ENCODE measurements at regions not wholly inside any gene's neighbourhood (a gene's known extent, or its start where the extent isn't known, plus 50 kb on each side); places are given as distances from the start of the nearest gene placed in this dataset.
"Not testable (repeated sequence)": the region's sequence is repeated elsewhere in the genome, so short reads cannot be mapped to it uniquely, and the experiment has no call there.

DNA sequence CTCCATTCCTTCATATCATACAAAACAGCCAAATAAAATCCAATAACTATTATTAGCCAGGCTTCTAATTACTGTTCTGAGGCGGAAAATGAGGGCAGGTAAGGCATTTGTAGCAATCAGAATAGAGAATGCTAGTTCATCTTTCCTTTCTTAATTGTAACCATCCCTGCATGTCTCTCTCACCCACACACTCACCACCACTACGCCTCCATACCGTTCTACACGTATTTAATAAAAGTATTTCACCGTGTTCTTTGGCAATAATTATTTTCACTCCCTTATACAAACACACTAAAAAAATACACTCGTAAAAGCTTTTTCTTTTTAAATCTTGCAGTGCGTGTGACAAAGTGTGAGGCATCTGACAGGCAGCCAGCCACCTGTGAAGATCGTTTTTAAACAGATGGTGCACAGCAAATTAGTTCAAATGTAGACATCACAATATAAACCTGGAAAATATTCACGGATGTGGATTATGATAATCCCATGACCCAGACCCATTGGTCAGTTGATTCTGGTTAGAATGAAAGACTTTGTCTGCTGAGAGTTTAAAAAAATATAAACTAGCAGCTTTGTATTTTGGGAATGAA lies 653.6 kb downstream of the REEP3 start:
- in situ Hi-C loops (cut with MboI; ENCODE audit: low sequenced_read_pairs) = no loop called here

DNA sequence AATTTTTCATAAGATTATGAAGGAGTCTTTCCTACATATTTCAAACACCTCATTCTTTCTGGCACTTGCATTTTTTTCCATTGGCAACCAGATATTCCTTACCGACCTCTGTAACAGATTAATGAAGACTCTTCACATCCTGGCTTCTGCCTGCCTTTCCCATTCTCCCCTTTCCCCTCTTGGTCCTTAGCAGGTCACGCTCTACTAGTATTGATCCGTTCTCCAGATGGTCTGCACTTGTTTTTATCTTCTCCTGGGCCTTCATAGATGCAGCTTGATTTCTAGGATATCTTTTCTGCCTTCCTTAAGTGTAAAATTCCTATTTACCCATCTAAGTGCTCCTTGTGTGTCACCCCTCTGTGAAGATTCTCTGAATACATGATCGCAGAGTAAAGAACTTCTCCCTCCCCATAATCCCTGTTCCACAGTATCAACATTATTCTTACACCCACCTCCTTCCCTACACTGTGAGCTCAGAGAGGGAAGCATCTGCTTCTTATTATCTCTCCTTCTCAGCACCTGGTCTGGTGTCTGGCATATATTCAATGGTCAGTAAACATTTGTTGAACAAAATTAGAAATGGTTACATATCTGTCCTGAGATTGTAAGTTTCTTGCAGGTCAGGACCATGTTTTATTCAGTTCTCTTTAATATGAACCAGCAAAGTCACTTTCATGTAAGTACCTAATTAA lies 654.2 kb downstream of the REEP3 start:
- in situ Hi-C loops (cut with MboI; ENCODE audit: low sequenced_read_pairs) = no loop called here

DNA sequence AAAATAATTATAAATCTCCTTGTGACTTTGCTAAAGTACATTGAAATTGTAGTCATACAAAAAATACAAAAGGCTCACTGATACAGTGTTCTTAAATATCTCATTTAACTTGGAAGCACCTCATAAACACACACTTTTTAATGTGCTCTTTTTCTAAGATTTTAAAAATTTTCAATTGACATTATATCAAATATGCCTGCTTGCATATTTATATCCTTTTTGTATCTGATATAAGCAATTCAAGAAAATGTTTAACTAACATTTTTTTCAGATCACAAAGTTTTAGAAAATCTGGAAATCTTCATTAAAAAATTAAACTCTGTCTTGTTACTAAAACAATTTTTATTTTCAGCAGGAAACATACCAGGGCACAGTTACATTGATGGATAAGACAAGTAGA lies 661.5 kb downstream of the REEP3 start:
- in situ Hi-C loops (cut with MboI; ENCODE audit: low sequenced_read_pairs) = no loop called here

DNA sequence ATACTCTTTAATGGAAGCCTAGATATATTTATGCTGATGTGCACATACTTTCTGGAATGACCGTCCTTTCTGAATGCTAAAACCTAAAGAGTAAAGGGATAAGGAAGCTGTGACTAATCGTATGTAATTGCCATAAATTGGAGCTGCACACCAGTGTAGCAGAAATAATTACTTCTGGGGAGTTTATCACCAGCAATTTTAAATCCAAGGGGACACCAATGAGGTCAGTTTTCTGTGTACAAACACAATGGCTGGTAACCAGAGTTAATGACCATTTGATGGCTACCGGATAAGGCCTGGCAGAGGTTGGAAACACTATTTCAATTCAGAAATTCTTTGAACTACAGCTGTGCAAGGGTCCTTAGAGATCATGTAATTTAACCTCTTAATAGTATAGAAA lies 670.1 kb downstream of the REEP3 start:
- in situ Hi-C loops (cut with MboI; ENCODE audit: low sequenced_read_pairs) = no loop called here

DNA sequence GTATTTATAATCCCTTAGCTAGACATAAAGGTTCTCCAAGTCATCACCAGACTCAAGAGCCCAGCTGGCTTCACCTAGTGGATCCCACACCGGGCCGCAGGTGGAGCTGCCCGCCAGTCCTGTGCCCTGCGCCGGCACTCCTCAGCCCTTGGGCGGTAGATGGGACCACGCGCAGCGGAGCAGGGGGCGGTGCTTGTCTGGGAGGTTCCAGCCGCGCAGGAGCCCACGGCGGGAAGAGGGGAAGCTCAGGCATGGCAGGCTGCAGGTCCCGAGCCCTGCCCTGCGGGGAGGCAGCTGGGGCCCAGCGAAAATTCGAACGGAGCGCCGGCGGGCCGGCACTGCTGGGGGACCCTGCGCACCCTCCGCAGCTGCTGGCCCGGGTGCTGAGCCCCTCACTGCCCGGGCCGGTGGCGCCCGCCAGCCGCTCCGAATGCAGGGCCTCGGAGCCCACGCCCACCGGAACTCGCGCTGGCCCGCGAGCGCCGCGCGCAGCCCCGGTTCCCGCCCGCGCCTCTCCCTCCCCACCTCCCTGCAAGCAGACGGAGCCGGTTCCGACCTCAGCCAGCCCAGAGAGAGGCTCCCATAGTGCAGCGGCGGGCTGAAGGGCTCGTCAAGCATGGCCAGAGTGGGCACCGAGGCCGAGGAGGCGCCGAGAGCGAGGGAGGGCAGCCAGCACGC lies 675.6 kb downstream of the REEP3 start:
- in situ Hi-C loops (cut with MboI; ENCODE audit: low sequenced_read_pairs) = no loop called here

DNA sequence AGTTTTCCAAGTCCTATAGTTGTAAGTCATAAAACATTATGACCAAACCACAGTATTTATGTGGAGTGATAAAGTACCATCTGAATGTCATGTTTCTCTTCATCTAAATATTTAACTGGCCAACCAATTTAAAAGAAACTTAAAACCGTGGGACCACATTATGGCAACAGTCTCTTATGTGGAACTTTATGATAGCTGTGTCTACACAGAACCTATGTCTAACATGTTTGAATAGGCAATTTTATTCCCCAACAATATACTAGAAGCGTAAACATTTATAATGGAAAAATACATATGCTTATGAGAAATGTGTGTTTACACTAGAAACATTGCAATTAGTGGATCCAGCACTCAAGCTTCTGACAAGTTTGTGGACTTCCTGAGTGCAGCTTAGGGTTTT lies 680.7 kb downstream of the REEP3 start:
- in situ Hi-C loops (cut with MboI; ENCODE audit: low sequenced_read_pairs) = no loop called here

DNA sequence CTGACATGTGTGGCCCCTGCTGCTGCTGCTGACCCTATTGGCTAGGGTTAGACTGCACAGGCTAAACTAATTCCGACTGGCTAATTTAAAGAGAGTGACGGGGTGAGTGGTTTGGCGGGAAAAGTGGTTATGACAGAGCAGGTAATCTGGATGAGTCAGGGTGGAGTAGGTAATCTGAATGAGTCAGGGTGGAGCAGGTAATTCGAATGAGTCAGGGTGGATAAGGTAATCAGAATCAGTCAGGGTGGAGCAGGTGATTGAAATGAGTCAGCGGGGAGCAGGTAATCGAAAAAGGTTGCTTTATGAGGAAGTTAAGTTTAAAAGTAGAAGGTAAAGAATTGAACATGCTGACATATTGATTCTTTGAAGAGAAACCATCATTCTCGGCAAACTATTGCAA lies 683.3 kb downstream of the REEP3 start:
- in situ Hi-C loops (cut with MboI; ENCODE audit: low sequenced_read_pairs) = not testable (repeated sequence)

DNA sequence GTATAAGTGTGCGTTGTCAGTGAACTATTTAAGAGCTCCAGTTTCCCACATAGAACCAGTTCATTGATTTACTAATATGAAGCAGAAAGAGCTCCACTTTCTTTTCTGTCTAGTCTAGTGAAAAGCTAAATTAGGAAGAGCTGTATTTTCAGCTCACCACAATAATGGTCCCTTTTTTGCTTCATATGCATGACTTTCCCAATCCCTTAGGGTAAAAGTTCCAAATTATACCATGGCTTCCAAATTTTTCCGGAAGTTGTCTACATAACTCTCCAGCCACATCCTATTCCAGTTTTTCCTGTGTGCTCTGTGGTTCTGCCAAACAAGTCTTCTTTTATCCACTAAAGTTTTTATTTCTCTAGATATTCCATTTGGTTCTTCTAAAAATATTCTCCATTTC lies 685.2 kb downstream of the REEP3 start:
- in situ Hi-C loops (cut with MboI; ENCODE audit: low sequenced_read_pairs) = no loop called here

DNA sequence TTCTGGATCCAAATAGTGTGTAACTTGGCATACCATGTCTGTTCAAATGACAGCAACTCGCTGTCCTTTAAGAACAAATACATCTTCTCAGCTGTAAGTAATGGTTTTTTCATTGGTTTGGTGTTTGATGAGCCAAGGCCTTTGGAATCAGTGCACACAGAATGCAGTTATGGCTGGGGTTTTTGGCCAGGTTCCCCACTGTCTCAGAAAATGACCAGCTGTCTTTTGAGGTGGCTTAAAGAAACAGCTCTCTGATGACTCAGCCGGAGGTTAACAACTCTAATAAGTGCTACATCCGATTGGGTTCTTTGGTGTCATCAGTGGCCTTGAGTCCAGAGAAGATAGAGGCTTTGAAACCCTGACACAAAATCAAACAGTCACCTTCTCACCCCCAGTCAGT lies 688.4 kb downstream of the REEP3 start:
- in situ Hi-C loops (cut with MboI; ENCODE audit: low sequenced_read_pairs) = no loop called here

DNA sequence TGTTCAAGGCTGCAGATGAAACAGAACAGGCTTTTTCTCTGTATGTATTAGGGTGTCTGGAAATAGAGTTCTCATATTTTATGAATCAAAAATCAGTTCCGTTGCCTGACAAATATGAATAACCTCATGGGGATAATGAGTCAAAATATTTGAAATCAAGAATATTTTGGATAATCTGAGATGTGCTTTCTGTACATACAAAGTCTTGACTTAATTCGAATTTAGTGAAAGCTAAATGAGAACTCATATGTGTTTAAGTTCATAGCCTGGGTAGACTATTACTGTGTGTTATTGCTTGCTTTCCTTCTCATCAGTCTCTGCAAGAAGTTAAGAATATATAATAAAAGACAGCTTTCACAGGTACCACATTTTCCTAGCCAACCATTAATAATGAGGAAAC lies 689.0 kb downstream of the REEP3 start:
- in situ Hi-C loops (cut with MboI; ENCODE audit: low sequenced_read_pairs) = no loop called here

DNA sequence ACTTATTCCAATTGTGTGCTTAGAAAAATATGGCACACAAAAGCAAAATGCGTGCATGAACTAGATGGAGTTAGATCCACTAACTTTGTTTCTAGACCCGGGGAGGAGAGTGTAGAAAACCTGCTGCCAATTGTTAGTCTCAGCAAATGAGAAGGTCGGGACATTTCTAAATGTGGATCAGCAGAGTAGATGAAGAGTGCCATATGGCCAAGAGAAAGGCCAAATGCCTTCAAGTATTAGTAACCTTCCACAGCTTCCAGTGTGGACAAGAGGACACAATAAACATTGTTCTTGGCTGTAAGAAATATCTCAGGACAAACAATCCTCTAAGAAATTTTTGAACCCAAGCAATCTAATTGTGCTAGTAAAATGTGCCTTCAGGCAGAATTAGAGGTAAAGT lies 690.3 kb downstream of the REEP3 start:
- in situ Hi-C loops (cut with MboI; ENCODE audit: low sequenced_read_pairs) = no loop called here

DNA sequence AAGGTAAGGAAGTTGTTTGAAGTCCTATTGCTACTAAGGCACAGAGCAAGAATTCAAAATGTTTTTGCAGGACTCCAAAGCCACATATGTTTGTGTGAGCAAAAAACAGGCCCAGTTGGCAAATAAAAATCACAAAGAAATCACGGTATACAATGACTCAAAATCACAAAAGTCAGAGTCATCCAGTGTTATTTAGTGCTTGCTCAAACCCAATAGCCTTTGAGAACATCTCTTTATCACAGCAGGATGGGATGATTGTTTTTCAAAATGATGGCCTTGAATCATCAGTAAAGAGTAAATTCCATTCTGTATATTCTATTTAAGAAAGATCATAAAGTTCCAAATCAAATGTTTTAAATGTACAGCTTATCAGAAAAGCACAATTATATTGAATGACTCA lies 693.9 kb downstream of the REEP3 start:
- in situ Hi-C loops (cut with MboI; ENCODE audit: low sequenced_read_pairs) = no loop called here

DNA sequence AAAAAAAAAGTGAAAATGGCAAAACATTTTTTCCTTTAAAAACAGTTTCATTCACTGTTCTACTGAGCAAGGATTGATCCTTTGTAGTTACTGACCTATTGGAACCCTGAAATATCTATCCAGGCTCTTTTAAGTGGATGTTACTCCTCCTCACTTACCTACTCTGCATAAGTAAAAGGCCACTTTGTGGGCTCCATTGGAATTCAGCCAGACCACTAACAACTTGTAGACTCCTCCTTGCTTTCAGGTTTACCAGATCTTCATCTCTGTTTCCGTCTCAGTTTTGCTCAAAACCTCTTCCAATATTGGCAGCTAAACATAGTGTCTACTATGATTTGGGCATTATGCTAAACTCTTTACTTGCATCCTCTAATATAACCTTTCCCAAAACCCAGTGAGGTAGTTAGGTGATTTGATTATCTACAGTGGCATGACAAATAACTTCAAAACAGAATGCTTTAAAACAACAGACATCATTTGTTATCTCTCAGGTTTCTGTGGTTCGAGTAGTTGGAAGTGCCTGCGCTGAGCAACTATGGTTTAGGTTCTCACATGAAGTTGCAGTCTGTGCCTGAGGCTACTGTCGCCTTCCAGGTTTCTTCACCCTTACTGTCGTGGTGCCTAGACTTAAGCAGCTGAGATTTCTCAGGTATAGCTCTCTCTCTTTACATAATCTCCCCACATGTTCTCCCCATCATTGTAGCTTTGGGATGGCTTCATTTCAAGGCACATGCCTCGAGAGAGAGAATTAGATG lies 698.2 kb downstream of the REEP3 start:
- in situ Hi-C loops (cut with MboI; ENCODE audit: low sequenced_read_pairs) = no loop called here

DNA sequence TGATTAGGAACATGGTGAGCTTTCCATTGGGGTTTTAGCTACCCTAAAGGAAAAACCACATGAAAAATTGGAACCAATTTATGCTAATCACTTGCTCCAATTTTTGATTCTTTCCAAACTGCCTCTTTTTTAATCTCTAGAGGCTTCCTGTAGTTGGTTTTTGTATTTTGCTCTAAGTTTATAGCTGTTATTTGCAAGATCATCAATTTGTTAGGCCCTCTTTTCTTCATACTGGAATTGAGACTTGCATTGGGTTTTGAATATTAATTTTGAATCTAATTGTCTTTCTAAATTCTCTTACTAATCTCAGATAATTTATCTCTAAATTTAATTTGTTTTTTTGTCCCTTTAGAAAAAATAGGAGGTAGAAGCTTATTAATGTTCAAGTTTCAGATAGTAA lies 713.3 kb downstream of the REEP3 start:
- in situ Hi-C loops (cut with MboI; ENCODE audit: low sequenced_read_pairs) = no loop called here

DNA sequence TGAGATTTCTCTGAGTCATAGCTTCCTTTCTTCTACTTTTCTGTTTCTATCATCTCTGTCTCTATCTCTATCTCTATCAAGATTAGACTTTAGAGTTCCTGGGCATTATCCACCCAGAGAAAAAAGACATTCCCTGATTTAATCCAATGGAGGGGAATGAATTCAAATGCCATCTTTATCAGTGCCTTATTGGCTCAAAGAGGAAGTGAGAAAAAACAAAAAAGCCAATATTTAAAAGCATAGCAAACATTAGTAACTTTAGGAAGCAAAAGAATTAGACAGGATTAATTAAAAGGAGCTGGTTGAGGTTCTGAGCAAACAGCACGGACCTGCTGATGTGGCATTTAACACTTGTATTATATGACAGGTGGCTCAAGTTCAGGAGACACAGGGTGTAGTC lies 736.5 kb downstream of the REEP3 start:
- in situ Hi-C loops (cut with MboI; ENCODE audit: low sequenced_read_pairs) = no loop called here

DNA sequence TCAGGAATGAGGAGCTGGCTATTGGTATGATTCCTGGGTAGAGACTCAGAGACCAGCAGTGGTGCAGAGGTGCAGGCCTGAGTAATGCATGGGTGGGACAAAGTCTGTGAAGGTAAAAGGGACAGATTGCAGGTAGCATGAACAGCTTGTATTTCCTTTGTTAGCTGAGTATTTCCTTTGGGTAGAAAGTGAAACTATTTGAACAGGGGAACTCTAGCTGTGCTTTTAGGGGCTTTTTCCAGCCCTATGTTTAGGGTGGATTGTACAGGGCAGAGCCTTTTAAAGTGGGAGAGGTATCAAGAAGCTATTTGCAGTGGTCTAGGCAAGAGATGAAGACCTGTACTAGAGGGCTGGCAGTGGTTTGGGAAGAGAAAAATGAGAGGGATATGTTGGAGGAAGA lies 739.9 kb downstream of the REEP3 start:
- in situ Hi-C loops (cut with MboI; ENCODE audit: low sequenced_read_pairs) = no loop called here

DNA sequence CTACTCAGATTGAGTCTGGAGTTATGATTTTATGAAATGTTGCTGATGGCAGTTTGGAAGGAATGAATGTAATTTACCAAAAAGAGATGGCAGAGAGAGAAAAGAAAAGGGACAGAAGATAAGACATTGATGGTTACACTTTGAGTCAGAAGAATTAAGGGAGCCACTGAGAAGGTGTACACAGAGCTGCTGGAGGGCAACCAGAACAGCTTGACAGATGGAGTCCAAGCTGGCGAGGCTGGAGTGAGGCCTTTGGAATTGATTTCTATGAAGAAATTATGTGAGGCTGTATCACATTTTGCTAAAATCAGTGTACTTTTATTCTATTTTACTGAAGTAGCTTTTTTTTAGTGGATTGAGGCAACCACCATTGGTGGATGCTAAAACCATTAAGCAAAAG lies 740.5 kb downstream of the REEP3 start:
- in situ Hi-C loops (cut with MboI; ENCODE audit: low sequenced_read_pairs) = no loop called here

DNA sequence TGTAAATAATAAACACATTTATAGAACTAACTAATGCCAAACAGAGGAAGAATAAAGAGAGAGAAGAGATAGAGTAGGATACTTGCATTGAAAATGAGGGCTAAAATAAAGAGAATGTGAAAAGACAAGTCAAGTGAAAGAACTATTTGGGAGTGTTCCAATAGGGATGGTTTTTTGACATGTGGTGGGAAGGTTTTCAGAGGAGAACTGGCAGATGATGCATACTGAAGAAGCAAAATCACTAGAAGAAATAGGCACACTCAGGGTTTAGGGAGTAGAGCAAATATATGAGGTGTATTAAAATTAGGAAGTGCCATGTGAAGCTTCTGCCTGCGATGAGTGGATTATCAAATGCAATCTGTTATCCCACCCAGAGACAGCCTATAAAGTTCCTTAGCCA lies 744.8 kb downstream of the REEP3 start:
- in situ Hi-C loops (cut with MboI; ENCODE audit: low sequenced_read_pairs) = no loop called here

DNA sequence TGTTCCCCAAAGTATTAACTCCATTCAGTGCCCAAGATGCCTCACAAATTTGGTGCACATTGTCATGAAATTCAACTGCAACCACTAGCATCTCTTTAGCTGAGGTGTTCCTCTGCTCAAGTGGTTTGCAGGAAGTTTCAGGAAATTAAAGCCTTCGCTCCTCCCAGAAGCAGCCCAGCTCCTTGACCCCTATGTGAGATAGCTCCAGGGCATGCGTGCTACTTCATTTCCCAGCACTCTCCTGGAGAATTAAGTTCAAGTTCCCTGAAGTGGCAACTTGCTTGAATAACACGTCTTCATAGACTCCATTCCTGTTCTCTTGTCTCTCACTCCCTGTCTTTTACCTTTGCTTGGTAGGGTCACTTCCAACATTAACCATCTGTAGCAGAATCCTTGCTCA lies 750.3 kb downstream of the REEP3 start:
- in situ Hi-C loops (cut with MboI; ENCODE audit: low sequenced_read_pairs) = no loop called here

DNA sequence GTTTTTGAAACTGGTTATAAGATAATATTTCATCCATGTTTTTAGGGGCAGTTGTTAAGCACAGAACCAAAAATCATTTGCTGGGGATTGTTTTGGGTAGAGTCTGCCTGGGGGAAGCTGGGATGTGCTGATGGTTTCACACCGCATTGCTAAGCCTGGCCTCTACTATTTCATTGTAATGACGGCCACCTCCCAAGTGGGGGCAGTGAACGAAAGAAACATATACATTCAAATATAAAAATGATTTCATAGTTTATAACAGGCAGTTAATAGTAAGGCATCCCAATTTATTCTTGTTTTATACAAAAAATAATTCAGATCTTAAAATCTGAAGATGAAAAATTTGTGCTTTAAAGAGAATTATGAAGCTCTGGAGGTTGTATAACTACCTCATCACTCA lies 750.8 kb downstream of the REEP3 start:
- in situ Hi-C loops (cut with MboI; ENCODE audit: low sequenced_read_pairs) = no loop called here

DNA sequence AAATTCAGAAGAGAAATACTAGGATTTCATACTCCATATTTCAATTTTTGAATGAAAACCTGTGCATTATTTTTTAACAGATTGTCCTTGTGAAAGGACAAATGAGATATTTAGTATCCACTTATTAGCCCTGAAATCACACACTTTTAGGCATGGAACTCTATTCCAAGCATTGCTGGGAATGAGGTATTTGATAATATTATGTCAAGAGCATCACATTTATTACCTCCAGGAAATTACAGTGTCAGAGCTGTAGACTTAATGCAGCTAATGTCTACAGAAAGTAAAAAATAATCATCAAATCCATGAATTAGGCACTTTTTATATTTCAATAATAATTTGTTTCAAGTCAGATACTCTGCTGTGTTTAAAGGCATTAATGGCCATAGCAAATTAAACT lies 753.8 kb downstream of the REEP3 start:
- in situ Hi-C loops (cut with MboI; ENCODE audit: low sequenced_read_pairs) = no loop called here

DNA sequence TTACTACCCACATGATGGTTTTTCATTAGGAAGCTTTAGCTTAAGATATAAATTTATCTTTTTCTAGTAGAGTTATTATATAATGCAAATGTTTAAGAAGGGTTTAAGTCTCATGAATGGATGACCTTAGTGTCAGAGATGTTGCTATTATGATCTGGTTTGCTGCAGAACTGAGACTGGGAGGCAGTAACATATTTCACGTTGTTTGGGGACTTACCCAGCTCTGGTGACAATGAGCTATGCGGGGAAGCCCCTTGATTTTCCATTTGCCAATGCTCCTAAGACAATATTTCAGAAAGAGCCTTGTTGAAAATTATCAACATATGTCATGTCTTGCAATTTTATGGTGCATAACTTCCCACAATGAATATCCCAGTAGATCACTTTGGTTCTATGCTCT lies 754.6 kb downstream of the REEP3 start:
- in situ Hi-C loops (cut with MboI; ENCODE audit: low sequenced_read_pairs) = no loop called here
